Natural killer cell (primary cell): ENCODE measurements at regions not wholly inside any gene's neighbourhood (a gene's known extent, or its start where the extent isn't known, plus 50 kb on each side); places are given as distances from the start of the nearest gene placed in this dataset.

Experiments
- ATAC-seq, 3 donors: fragments of 150-1000 bp in 2 of 3; fragments of 200-7000 bp in 1 of 3; cut with Tn5 transposase; 1 replicate in 1 of 3; 2 replicates in 2 of 3; pipeline ENCODE4 v1.10.0; 2021; ENCODE audit warnings: mild to moderate bottlenecking in 2 of 3, moderate library complexity in 2 of 3
- DNase-seq, 2 donors: peaks; one replicate each; pipeline versions ENCODE4 v3.0.0 to v3.0.0-alpha.2; 2013 to 2021; ENCODE audit warnings: mixed read lengths in 1 of 2
- H3K27ac ChIP-seq: one replicate; pipeline ENCODE4 v1.5.1; 2013; ENCODE audit warnings: mild to moderate bottlenecking, low read length
- H3K27me3 ChIP-seq: one replicate; pipeline ENCODE4 v1.6.1; 2013; ENCODE audit warnings: low read length; ENCODE audit not compliant: control insufficient read depth, insufficient read depth
- H3K36me3 ChIP-seq: one replicate; pipeline ENCODE4 v1.6.1; 2013; ENCODE audit warnings: low read length; ENCODE audit not compliant: control insufficient read depth, insufficient read depth
- H3K4me1 ChIP-seq: one replicate; pipeline ENCODE4 v1.6.1; 2013; ENCODE audit warnings: low read length; ENCODE audit not compliant: control insufficient read depth, insufficient read depth
- H3K4me3 ChIP-seq: one replicate; pipeline ENCODE4 v1.5.1; 2013; ENCODE audit warnings: low read length
- H3K9me3 ChIP-seq: one replicate; pipeline ENCODE4 v1.6.1; 2013; ENCODE audit warnings: low read length; ENCODE audit not compliant: control insufficient read depth, insufficient read depth
- H3K27ac Mint-ChIP-seq, 2 donors: one replicate each; pipeline ENCODE4 v1.8.0; 2022; ENCODE audit warnings: mild to moderate bottlenecking in 2 of 2, mixed read lengths in 2 of 2, moderate library complexity in 1 of 2
- H3K27me3 Mint-ChIP-seq, 2 donors: one replicate each; pipeline ENCODE4 v1.8.0; 2022; ENCODE audit warnings: low read depth in 2 of 2, mixed read lengths in 2 of 2
- H3K36me3 Mint-ChIP-seq: one replicate; pipeline ENCODE4 v1.8.0; 2022; ENCODE audit warnings: mixed read lengths
- H3K4me1 Mint-ChIP-seq, 2 donors: one replicate each; pipeline ENCODE4 v1.8.0; 2022; ENCODE audit warnings: mixed read lengths in 2 of 2
- H3K4me3 Mint-ChIP-seq: one replicate; pipeline ENCODE4 v1.8.0; 2022; ENCODE audit warnings: mild to moderate bottlenecking, moderate library complexity, mixed read lengths
- H3K9me3 Mint-ChIP-seq, 2 donors: one replicate each; pipeline ENCODE4 v1.8.0; 2022; ENCODE audit warnings: mixed read lengths in 2 of 2
- WGBS: methylation state at CpG from one replicate; pipeline ENCODE4 v1.1.7; 2013; ENCODE audit warnings: missing lambda C conversion rate; ENCODE audit not compliant: insufficient coverage; 5-methylcytosine and 5-hydroxymethylcytosine counted together
- intact Hi-C: fragments of 100-400 bp; cut with micrococcal nuclease; formaldehyde crosslinking; loops from one replicate; pipeline ENCODE4 v1.14.2; 2022
- TF ChIP-seq, protein P1 (sequence below): fragments of 200-600 bp; IDR thresholded peaks from one replicate; pipeline ENCODE4 v1.8.0; 2022; ENCODE audit warnings: antibody characterized with exemption

DNA sequence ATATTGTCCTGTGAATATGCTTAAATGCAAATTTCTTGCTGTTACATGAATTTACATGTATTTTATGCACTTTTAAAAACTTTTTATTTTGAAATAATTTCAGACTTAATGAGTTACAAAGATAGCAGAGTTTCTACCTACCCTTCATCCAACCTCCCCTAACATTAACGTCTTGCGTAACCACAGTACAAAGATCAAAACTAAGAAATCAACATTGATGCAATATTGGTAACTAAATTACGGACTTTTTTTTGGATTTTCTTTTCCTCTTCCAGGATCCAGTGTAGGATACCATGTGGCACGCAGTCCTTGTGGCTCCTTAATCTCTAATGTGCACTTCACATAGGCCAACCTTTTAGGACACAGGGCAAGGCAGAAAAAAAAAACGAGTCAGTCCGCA, 124.9 kb downstream of the ABCC12 start:
- H3K4me3 Mint-ChIP-seq: no peak overlapping the region
- TF ChIP-seq, protein P1, sequence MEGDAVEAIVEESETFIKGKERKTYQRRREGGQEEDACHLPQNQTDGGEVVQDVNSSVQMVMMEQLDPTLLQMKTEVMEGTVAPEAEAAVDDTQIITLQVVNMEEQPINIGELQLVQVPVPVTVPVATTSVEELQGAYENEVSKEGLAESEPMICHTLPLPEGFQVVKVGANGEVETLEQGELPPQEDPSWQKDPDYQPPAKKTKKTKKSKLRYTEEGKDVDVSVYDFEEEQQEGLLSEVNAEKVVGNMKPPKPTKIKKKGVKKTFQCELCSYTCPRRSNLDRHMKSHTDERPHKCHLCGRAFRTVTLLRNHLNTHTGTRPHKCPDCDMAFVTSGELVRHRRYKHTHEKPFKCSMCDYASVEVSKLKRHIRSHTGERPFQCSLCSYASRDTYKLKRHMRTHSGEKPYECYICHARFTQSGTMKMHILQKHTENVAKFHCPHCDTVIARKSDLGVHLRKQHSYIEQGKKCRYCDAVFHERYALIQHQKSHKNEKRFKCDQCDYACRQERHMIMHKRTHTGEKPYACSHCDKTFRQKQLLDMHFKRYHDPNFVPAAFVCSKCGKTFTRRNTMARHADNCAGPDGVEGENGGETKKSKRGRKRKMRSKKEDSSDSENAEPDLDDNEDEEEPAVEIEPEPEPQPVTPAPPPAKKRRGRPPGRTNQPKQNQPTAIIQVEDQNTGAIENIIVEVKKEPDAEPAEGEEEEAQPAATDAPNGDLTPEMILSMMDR: no peak
- DNase-seq (no peak), ATAC-seq (no peak)
- intact Hi-C loops: no loop called here
- Histone ChIP-seq H3K4me1 (no peaks in the 10 kb centered on the region), H3K9me3 (no peaks in the 10 kb centered on the region), H3K27me3 (no peaks in the 10 kb centered on the region), H3K27ac (no peak overlapping the region), H3K36me3 (no peaks in the 10 kb centered on the region), H3K4me3 (no peak overlapping the region)
- WGBS: 77% methylated on average over 6 of the region's 6 CpGs
- no peak overlapping the region for H3K27ac Mint-ChIP-seq
- H3K27me3 Mint-ChIP-seq: peaks cover 0 to 4% of the 10 kb centered on the region in 2 donors
- peaks cover 0 to 2% of the 10 kb centered on the region in 2 donors for H3K9me3 Mint-ChIP-seq
- H3K4me1 Mint-ChIP-seq: no peaks in the 10 kb centered on the region
- H3K36me3 Mint-ChIP-seq: no peaks in the 10 kb centered on the region

DNA sequence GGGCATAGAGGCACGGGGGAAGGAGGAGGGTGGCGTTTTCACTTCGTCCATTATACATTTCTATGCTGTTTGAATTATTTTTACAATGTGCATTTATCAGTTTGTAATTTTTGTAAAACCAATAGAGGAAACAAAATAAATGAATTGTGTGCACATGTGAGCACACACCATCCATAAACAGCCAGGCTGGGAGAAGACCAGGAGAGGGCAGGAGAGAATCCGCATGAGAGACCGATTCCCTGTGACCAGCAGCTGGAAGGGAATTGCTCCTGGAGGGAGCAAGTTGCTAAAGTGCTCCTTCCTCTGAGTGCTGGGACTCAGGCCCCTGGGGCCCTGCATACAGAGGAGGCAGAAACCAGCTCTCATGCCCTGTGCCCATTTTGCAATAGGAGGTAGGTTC, 126.0 kb downstream of the ABCC12 start:
- intact Hi-C loops: no loop called here
- H3K27me3 Mint-ChIP-seq: peaks cover 0 to 4% of the 10 kb centered on the region in 2 donors
- Histone ChIP-seq H3K4me1 (no peaks in the 10 kb centered on the region), H3K4me3 (no peak overlapping the region), H3K27me3 (no peaks in the 10 kb centered on the region), H3K36me3 (no peaks in the 10 kb centered on the region), H3K9me3 (no peaks in the 10 kb centered on the region), H3K27ac (no peak overlapping the region)
- no peak overlapping the region for H3K4me3 Mint-ChIP-seq
- 84% methylated on average over 4 of the region's 5 CpGs for WGBS
- peaks cover 0 to 2% of the 10 kb centered on the region in 2 donors for H3K9me3 Mint-ChIP-seq
- TF ChIP-seq, protein P1: no peak
- H3K4me1 Mint-ChIP-seq: no peaks in the 10 kb centered on the region
- no peak overlapping the region for H3K27ac Mint-ChIP-seq
- ATAC-seq (no peak), DNase-seq (no peak)
- H3K36me3 Mint-ChIP-seq: no peaks in the 10 kb centered on the region

DNA sequence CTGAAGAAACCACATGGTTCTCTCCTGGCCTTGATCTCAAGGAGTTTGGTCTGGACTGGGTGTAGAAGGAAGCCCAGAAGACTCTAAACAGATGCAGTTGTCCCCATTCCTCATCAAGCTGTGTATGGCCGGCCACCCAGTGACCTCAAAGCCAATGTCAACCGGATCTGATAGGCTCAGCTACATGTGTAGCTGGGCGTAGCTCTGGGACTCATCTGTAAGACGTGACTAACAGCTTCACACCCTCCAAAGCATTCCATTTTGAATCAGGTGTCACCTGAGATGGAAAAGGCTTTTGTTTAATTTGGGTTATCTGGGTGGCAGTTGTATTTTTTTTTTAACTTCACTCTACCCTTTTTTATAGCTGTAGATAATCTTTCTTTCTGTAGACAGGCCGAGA, 130.4 kb downstream of the ABCC12 start:
- WGBS: 68% methylated on average over 4 of the region's 5 CpGs
- no peak overlapping the region for H3K4me3 ChIP-seq
- H3K27me3 ChIP-seq: no peaks in the 10 kb centered on the region
- Mint-ChIP-seq H3K36me3 (no peaks in the 10 kb centered on the region), H3K27ac (no peak overlapping the region), H3K27me3 (peaks cover 0 to 7% of the 10 kb centered on the region in 2 donors), H3K4me3 (no peak overlapping the region), H3K9me3 (no peaks in the 10 kb centered on the region), H3K4me1 (no peaks in the 10 kb centered on the region)
- ATAC-seq (no peak), DNase-seq (no peak)
- H3K36me3 ChIP-seq: no peaks in the 10 kb centered on the region
- intact Hi-C loops: no loop called here
- no peaks in the 10 kb centered on the region for H3K4me1 ChIP-seq
- H3K9me3 ChIP-seq: no peaks in the 10 kb centered on the region
- TF ChIP-seq, protein P1: no peak
- no peak overlapping the region for H3K27ac ChIP-seq

DNA sequence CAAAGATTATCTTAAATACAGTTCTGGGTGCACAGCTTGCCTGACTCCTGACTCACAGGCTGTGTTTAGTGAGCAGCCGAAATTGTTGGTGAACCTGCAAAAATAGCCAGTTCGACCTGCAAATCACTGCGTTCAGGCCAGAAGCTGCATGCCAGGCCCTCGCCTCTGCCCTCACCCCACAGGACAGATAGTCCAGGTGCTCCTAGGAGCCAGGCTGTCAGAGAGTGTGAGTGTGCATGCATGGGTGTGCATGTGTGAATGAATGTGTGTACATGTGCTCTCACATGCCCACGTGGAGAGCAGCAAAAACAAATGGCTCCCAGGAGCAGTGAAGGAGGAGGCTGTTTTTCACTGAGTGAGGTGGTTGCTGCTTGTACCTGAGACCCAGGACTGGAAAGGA, 131.8 kb downstream of the ABCC12 start:
- H3K27me3 ChIP-seq: no peaks in the 10 kb centered on the region
- H3K4me1 ChIP-seq: no peaks in the 10 kb centered on the region
- intact Hi-C loops: no loop called here
- peaks cover 0 to 7% of the 10 kb centered on the region in 2 donors for H3K27me3 Mint-ChIP-seq
- no peak for ATAC-seq
- WGBS: 74% methylated on average over 5 of the region's 5 CpGs
- no peak overlapping the region for H3K27ac ChIP-seq
- no peaks in the 10 kb centered on the region for H3K36me3 Mint-ChIP-seq
- no peak overlapping the region for H3K27ac Mint-ChIP-seq
- no peaks in the 10 kb centered on the region for H3K36me3 ChIP-seq
- no peaks in the 10 kb centered on the region for H3K4me1 Mint-ChIP-seq
- no peaks in the 10 kb centered on the region for H3K9me3 Mint-ChIP-seq
- no peak for DNase-seq
- H3K9me3 ChIP-seq: no peaks in the 10 kb centered on the region
- H3K4me3 ChIP-seq: no peak overlapping the region
- no peak overlapping the region for H3K4me3 Mint-ChIP-seq
- TF ChIP-seq, protein P1: no peak
